AG09309 (cell line): ENCODE measurements at regions not wholly inside any gene's neighbourhood (a gene's known extent, or its start where the extent isn't known, plus 50 kb on each side); places are given as distances from the start of the nearest gene placed in this dataset.

ENCODE experiments used
- DNase-seq: peaks from one replicate; pipeline ENCODE4 v3.0.0-alpha.2; 2010; ENCODE audit warnings: low read depth
- H3K4me3 ChIP-seq: 2 replicates; pipeline ENCODE4 v1.5.1; 2011; ENCODE audit warnings: mild to moderate bottlenecking, low read depth, low read length, moderate library complexity; ENCODE audit not compliant: control insufficient read depth
- CTCF ChIP-seq: IDR thresholded peaks from 2 replicates; pipeline ENCODE4 v1.5.1; 2011; ENCODE audit warnings: mild to moderate bottlenecking, low read depth, low read length, inconsistent platforms; ENCODE audit not compliant: insufficient read depth, control insufficient read depth; ENCODE audit errors: missing control alignments

- no peak for TF ChIP-seq CTCF
- no peak overlapping the region for H3K4me3 ChIP-seq
- no peak for DNase-seq
Observed at GRCh38 chr6:92329208-92329847, 1090.0 kb downstream of the EPHA7 start.

GRCh38 chr6:92315312-92315711, 1104.0 kb downstream of the EPHA7 start:
- no peak overlapping the region for H3K4me3 ChIP-seq
- no peak for DNase-seq
- no peak for TF ChIP-seq CTCF

- TF ChIP-seq CTCF: no peak
- DNase-seq: no peak
Observed at GRCh38 chr6:92297101-92297500, 1122.3 kb downstream of the EPHA7 start.

GRCh38 chr6:92292067-92292466, 1127.3 kb downstream of the EPHA7 start:
- no peak overlapping the region for H3K4me3 ChIP-seq
- no peak for TF ChIP-seq CTCF
- DNase-seq: no peak

More at GRCh38 chr6:92297101-92297500, 1122.3 kb downstream of the EPHA7 start:
- H3K4me3 ChIP-seq: no peak overlapping the region

GRCh38 chr6:92289831-92290230, 1129.5 kb downstream of the EPHA7 start:
- DNase-seq: no peak
- TF ChIP-seq CTCF: no peak

GRCh38 chr6:92281571-92282076, 1137.7 kb downstream of the EPHA7 start:
- no peak for DNase-seq
- no peak overlapping the region for H3K4me3 ChIP-seq
- no peak for TF ChIP-seq CTCF

More at GRCh38 chr6:92289831-92290230, 1129.5 kb downstream of the EPHA7 start:
- H3K4me3 ChIP-seq: no peak overlapping the region
